SH-SY5Y (cell line): ENCODE measurements at regions not wholly inside any gene's neighbourhood (a gene's known extent, or its start where the extent isn't known, plus 50 kb on each side); places are given as distances from the start of the nearest gene placed in this dataset.

Experiments
- GATA2 ChIP-seq: IDR thresholded peaks from 2 replicates; pipeline ENCODE4 v1.6.1; 2011; ENCODE audit warnings: mild to moderate bottlenecking, low read depth, low read length
- GATA3 ChIP-seq: IDR thresholded peaks from 2 replicates; pipeline ENCODE4 v1.6.1; 2011; ENCODE audit warnings: low read depth, mild to moderate bottlenecking, low read length, moderate library complexity

DNA sequence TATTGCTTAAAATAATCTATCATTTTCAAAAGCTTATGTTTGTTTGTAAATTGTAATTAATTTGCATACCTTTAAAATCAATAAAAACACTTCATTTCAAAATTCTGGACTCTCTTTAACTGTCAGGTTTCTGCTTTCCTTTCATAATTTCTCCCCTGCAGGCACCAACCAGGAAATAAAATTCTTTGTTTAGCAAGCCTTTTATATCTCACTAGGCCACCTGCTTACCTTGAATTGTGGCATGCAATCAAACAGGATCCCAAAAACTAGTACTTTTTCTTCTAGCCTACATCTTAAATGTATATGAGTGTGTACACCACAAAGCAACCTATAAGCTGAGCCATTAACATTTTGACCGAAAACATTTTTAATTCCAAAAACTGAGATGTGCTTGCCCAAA lies 233.1 kb downstream of the NR4A2 start:
- TF ChIP-seq GATA2 (no peak), GATA3 (no peak)
